Left lung (tissue), 4 donors: ENCODE measurements at regions not wholly inside any gene's neighbourhood (a gene's known extent, or its start where the extent isn't known, plus 50 kb on each side); places are given as distances from the start of the nearest gene placed in this dataset.

Experiments used
- ATAC-seq: fragments of 200-7000 bp; cut with Tn5 transposase; one replicate; pipeline ENCODE4 v1.9.1; 2020; ENCODE audit warnings: moderate library complexity
- DNase-seq, 4 donors: peaks; one replicate each; pipeline ENCODE4 v3.0.0-alpha.2; 2013 to 2020
- H3K27ac ChIP-seq, 2 donors: fragments of 200-600 bp; sonication (generic) in 1 of 2; one replicate each; pipeline versions ENCODE4 v1.5.0 to v1.8.0; 2020 to 2021
- H3K27me3 ChIP-seq, 2 donors: fragments of 200-600 bp; sonication (generic) in 1 of 2; one replicate each; pipeline versions ENCODE4 v1.5.0 to v1.8.0; 2020 to 2021
- H3K36me3 ChIP-seq, 2 donors: fragments of 200-600 bp; sonication (generic) in 1 of 2; one replicate each; pipeline versions ENCODE4 v1.5.0 to v1.8.0; 2020 to 2021
- H3K4me1 ChIP-seq, 2 donors: fragments of 200-600 bp; one replicate each; pipeline ENCODE4 v1.8.0; 2021
- H3K4me3 ChIP-seq, 2 donors: fragments of 200-600 bp; sonication (generic) in 1 of 2; one replicate each; pipeline versions ENCODE4 v1.5.0 to v1.8.0; 2020 to 2021; ENCODE audit warnings: mild to moderate bottlenecking in 1 of 2
- H3K9me3 ChIP-seq, 2 donors: fragments of 200-600 bp; sonication (generic) in 1 of 2; one replicate each; pipeline versions ENCODE4 v1.5.0 to v1.8.0; 2020 to 2021
- intact Hi-C, 2 donors: fragments of 100-400 bp; cut with DNase I; formaldehyde crosslinking; loops; one replicate each; pipeline versions ENCODE4 v1.11.2 to v1.14.2; 2022
- TF ChIP-seq, protein P1 (sequence below), 2 donors: fragments of 200-600 bp; sonication (generic) in 1 of 2; IDR thresholded peaks; one replicate each; pipeline versions ENCODE4 v1.5.0 to v1.8.0; 2021; ENCODE audit warnings: antibody characterized with exemption in 2 of 2
- donor health status: DM: no; HTN: yes; CAD: no.
- donor health status: DM: no; HTN: no; CAD: no.

- no peak overlapping the region for H3K27ac ChIP-seq
- TF ChIP-seq, protein P1, sequence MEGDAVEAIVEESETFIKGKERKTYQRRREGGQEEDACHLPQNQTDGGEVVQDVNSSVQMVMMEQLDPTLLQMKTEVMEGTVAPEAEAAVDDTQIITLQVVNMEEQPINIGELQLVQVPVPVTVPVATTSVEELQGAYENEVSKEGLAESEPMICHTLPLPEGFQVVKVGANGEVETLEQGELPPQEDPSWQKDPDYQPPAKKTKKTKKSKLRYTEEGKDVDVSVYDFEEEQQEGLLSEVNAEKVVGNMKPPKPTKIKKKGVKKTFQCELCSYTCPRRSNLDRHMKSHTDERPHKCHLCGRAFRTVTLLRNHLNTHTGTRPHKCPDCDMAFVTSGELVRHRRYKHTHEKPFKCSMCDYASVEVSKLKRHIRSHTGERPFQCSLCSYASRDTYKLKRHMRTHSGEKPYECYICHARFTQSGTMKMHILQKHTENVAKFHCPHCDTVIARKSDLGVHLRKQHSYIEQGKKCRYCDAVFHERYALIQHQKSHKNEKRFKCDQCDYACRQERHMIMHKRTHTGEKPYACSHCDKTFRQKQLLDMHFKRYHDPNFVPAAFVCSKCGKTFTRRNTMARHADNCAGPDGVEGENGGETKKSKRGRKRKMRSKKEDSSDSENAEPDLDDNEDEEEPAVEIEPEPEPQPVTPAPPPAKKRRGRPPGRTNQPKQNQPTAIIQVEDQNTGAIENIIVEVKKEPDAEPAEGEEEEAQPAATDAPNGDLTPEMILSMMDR (IDR thresholded peaks at IDR 0.05): no peak
- intact Hi-C loops: no loop called here
- no peaks in the 10 kb centered on the region for H3K36me3 ChIP-seq
- ATAC-seq (no peak), DNase-seq (no peak)
- H3K4me1 ChIP-seq: peaks cover 0 to 5% of the 10 kb centered on the region in 2 donors
- H3K27me3 ChIP-seq: no peaks in the 10 kb centered on the region
- no peak overlapping the region for H3K4me3 ChIP-seq
- peaks cover 0 to 15% of the 10 kb centered on the region in 2 donors for H3K9me3 ChIP-seq
Measured at GRCh38 chr7:18336626-18337025, 158.9 kb upstream of the HDAC9 start.

DNA sequence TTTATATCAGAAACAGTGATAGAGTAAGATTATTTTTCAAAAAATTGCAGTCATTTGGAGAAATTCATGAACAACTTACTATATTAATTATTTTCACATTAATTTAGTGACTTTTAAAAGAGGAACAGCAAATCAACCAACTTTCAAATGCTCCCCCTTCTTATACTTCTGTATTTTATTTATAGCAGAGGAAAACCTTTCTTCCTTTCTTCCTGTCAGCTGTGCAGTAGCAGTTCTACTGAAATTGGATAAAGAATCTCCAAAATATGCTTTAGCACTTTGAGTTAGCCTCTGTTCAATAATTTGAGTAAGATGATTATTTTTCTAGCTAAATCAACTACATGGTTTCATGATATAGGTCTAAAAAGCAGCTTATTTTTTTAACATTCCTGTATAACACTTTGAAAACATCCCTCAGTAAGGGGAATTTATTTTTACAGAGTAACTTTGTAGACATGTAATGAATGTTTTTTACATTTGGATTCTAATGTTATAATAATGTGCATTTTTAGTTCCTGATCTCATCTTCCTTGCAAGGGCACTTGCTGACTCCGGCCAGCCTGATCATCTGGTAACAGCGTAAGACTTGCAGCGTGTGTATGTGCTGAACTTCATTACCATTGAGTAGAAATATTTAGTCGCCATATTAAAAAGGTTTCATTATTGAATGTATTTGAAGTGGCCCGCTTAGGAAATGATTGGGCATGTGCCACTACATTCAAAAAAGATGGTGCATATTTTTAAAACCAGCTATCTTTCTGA is 158.3 kb upstream of the HDAC9 start:
- ATAC-seq: no peak

GRCh38 chr7:18338910-18339523 is 156.5 kb upstream of the HDAC9 start:
- no peak overlapping the region for H3K4me3 ChIP-seq
- H3K27ac ChIP-seq: no peak overlapping the region
- intact Hi-C loops: no loop called here
- no peaks in the 10 kb centered on the region for H3K27me3 ChIP-seq
- ATAC-seq (no peak), DNase-seq (no peak)
- peaks cover 0 to 5% of the 10 kb centered on the region in 2 donors for H3K4me1 ChIP-seq
- TF ChIP-seq, protein P1 (IDR thresholded peaks at IDR 0.05): no peak
- no peaks in the 10 kb centered on the region for H3K36me3 ChIP-seq
- H3K9me3 ChIP-seq: peaks cover 0 to 13% of the 10 kb centered on the region in 2 donors

More for the DNA sequence above, 158.3 kb upstream of the HDAC9 start:
- H3K36me3 ChIP-seq: no peaks in the 10 kb centered on the region
- peaks cover 0 to 5% of the 10 kb centered on the region in 2 donors for H3K4me1 ChIP-seq
- peak in 1 of 4 donors; percentile 21 for DNase-seq
- intact Hi-C loops: no loop called here
- H3K27ac ChIP-seq: no peak overlapping the region
- no peaks in the 10 kb centered on the region for H3K27me3 ChIP-seq
- peaks cover 0 to 15% of the 10 kb centered on the region in 2 donors for H3K9me3 ChIP-seq
- H3K4me3 ChIP-seq: no peak overlapping the region
- TF ChIP-seq, protein P1 (IDR thresholded peaks at IDR 0.05): no peak

DNA sequence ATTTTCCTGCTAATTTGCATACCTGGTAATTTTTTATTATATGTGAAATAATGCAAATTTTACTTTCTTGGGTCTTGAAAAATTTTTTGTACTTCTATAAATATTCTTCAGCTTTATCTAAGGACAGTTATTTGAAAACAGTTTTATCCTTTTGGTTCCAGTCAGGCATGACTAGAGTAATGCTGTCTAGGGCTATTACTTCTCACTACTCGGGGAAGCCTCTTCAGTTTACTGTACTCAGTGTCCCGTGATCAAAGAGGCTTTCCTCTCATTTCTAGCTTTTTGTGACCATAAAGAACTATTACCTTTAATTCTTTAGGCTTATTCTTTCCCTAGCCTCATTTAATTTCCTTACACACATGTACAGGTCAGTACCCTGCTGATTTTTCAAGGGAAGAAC is 153.8 kb upstream of the HDAC9 start:
- intact Hi-C loops: no loop called here
- no peaks in the 10 kb centered on the region for H3K36me3 ChIP-seq
- no peak overlapping the region for H3K27ac ChIP-seq
- TF ChIP-seq, protein P1 (IDR thresholded peaks at IDR 0.05): no peak
- no peaks in the 10 kb centered on the region for H3K27me3 ChIP-seq
- peaks cover 0 to 5% of the 10 kb centered on the region in 2 donors for H3K4me1 ChIP-seq
- H3K4me3 ChIP-seq: no peak overlapping the region
- ATAC-seq: no peak
- DNase-seq: no peak
- H3K9me3 ChIP-seq: peaks cover 0 to 13% of the 10 kb centered on the region in 2 donors

GRCh38 chr7:18343047-18343446 is 152.5 kb upstream of the HDAC9 start:
- TF ChIP-seq, protein P1 (IDR thresholded peaks at IDR 0.05): no peak
- Histone ChIP-seq H3K4me3 (no peak overlapping the region), H3K9me3 (peaks cover 0 to 13% of the 10 kb centered on the region in 2 donors), H3K27me3 (no peaks in the 10 kb centered on the region), H3K27ac (no peak overlapping the region), H3K4me1 (no peaks in the 10 kb centered on the region), H3K36me3 (no peaks in the 10 kb centered on the region)
- DNase-seq (no peak), ATAC-seq (no peak)
- intact Hi-C loops: no loop called here
